Smooth muscle cell (in vitro differentiated cells): ENCODE measurements at regions not wholly inside any gene's neighbourhood (a gene's known extent, or its start where the extent isn't known, plus 50 kb on each side); places are given as distances from the start of the nearest gene placed in this dataset.

Experiments used
- DNase-seq: peaks from one replicate; lab custom pipeline; 2025; ENCODE audit not compliant: unreplicated experiment; lab: John Stamatoyannopoulos, UW
- H2AFZ ChIP-seq: fragments of 200-600 bp; sonication (generic); 2 replicates; pipeline ENCODE4 v1.6.0; 2016; ENCODE audit warnings: antibody characterized with exemption, low read depth, mild to moderate bottlenecking
- H3F3A ChIP-seq: fragments of 200-600 bp; sonication (generic); 2 replicates; pipeline ENCODE4 v1.6.0; 2017; ENCODE audit warnings: antibody characterized with exemption, low read depth
- H3K27ac ChIP-seq: fragments of 200-600 bp; sonication (generic); 2 replicates; pipeline ENCODE4 v1.5.1; 2016; ENCODE audit warnings: low read depth, mild to moderate bottlenecking
- H3K27me3 ChIP-seq: fragments of 200-600 bp; sonication (generic); 2 replicates; pipeline ENCODE4 v1.6.1; 2016; ENCODE audit warnings: low read depth, mild to moderate bottlenecking
- H3K36me3 ChIP-seq: fragments of 200-600 bp; sonication (generic); 2 replicates; pipeline ENCODE4 v1.5.1; 2016; ENCODE audit warnings: low read depth
- H3K4me1 ChIP-seq: fragments of 200-600 bp; sonication (generic); 2 replicates; pipeline ENCODE4 v1.5.1; 2016; ENCODE audit warnings: low read depth
- H3K4me2 ChIP-seq: fragments of 200-600 bp; sonication (generic); 2 replicates; pipeline ENCODE4 v1.6.0; 2016; ENCODE audit warnings: mild to moderate bottlenecking
- H3K4me3 ChIP-seq: fragments of 200-600 bp; sonication (generic); 2 replicates; pipeline ENCODE4 v1.5.1; 2016; ENCODE audit warnings: mild to moderate bottlenecking
- H3K79me2 ChIP-seq: fragments of 200-600 bp; sonication (generic); 2 replicates; pipeline ENCODE4 v1.6.0; 2016; ENCODE audit warnings: low read depth, mild to moderate bottlenecking
- H3K9ac ChIP-seq: fragments of 200-600 bp; sonication (generic); 2 replicates; pipeline ENCODE4 v1.6.0; 2016; ENCODE audit warnings: low read depth
- H3K9me3 ChIP-seq: fragments of 200-600 bp; sonication (generic); replicated peaks from 2 replicates; pipeline ENCODE4 v1.5.1; 2016; ENCODE audit warnings: low read depth
- H4K20me1 ChIP-seq: fragments of 200-600 bp; sonication (generic); 2 replicates; pipeline ENCODE4 v1.6.0; 2016; ENCODE audit warnings: low read depth
- WGBS: methylation state at CpG from one replicate; pipeline ENCODE4 v1.1.7; 2016; ENCODE audit warnings: low lambda C conversion rate; 5-methylcytosine and 5-hydroxymethylcytosine counted together
- TF ChIP-seq, protein P1 (sequence below): fragments of 200-600 bp; sonication (generic); IDR thresholded peaks from 2 replicates; pipeline ENCODE4 v1.5.1; 2017; ENCODE audit warnings: borderline replicate concordance, mild to moderate bottlenecking, antibody characterized with exemption; ENCODE audit not compliant: insufficient read depth, poor library complexity, severe bottlenecking

GRCh38 chr10:4201866-4202825 is 417.1 kb upstream of the KLF6 start:
- Histone ChIP-seq H3K4me1 (peaks cover 5% of the 10 kb centered on the region), H3K9ac (no peak overlapping the region), H3K27me3 (no peaks in the 10 kb centered on the region), H2AFZ (peak overlapping the region; percentile 21), H3F3A (peaks cover 3% of the 10 kb centered on the region), H3K27ac (peak overlapping the region; percentile 58), H3K4me3 (no peak overlapping the region), H3K9me3 (no peaks in the 10 kb centered on the region), H4K20me1 (no peaks in the 10 kb centered on the region), H3K4me2 (peak overlapping the region; percentile 9), H3K36me3 (no peaks in the 10 kb centered on the region), H3K79me2 (no peaks in the 10 kb centered on the region)
- no peak for DNase-seq
- 50% methylated on average over 14 of the region's 14 CpGs for WGBS
- TF ChIP-seq, protein P1, sequence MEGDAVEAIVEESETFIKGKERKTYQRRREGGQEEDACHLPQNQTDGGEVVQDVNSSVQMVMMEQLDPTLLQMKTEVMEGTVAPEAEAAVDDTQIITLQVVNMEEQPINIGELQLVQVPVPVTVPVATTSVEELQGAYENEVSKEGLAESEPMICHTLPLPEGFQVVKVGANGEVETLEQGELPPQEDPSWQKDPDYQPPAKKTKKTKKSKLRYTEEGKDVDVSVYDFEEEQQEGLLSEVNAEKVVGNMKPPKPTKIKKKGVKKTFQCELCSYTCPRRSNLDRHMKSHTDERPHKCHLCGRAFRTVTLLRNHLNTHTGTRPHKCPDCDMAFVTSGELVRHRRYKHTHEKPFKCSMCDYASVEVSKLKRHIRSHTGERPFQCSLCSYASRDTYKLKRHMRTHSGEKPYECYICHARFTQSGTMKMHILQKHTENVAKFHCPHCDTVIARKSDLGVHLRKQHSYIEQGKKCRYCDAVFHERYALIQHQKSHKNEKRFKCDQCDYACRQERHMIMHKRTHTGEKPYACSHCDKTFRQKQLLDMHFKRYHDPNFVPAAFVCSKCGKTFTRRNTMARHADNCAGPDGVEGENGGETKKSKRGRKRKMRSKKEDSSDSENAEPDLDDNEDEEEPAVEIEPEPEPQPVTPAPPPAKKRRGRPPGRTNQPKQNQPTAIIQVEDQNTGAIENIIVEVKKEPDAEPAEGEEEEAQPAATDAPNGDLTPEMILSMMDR: no peak

GRCh38 chr10:4199196-4199595 is 414.2 kb upstream of the KLF6 start:
- no peaks in the 10 kb centered on the region for H3K9me3 ChIP-seq
- 80% methylated on average over 2 of the region's 2 CpGs for WGBS

GRCh38 chr10:4198216-4198615 is 413.2 kb upstream of the KLF6 start:
- H3K4me2 ChIP-seq: no peak overlapping the region
- WGBS: 90% methylated on average over 5 of the region's 5 CpGs
- H3K27me3 ChIP-seq: no peaks in the 10 kb centered on the region
- TF ChIP-seq, protein P1: no peak
- no peaks in the 10 kb centered on the region for H3K79me2 ChIP-seq
- no peak for DNase-seq
- no peak overlapping the region for H3K4me3 ChIP-seq
- no peaks in the 10 kb centered on the region for H3K36me3 ChIP-seq
- H2AFZ ChIP-seq: no peak overlapping the region
- no peak overlapping the region for H3K9ac ChIP-seq
- H3K9me3 ChIP-seq: no peaks in the 10 kb centered on the region
- H3F3A ChIP-seq: peaks cover 5% of the 10 kb centered on the region
- H4K20me1 ChIP-seq: no peaks in the 10 kb centered on the region
- peaks cover 5% of the 10 kb centered on the region for H3K4me1 ChIP-seq
- H3K27ac ChIP-seq: no peak overlapping the region

More at GRCh38 chr10:4199196-4199595, 414.2 kb upstream of the KLF6 start:
- H3K36me3 ChIP-seq: no peaks in the 10 kb centered on the region
- no peak overlapping the region for H3K9ac ChIP-seq
- H3K4me2 ChIP-seq: no peak overlapping the region
- peaks cover 5% of the 10 kb centered on the region for H3K4me1 ChIP-seq
- no peak overlapping the region for H2AFZ ChIP-seq
- TF ChIP-seq, protein P1: no peak
- peaks cover 8% of the 10 kb centered on the region for H3F3A ChIP-seq
- H3K79me2 ChIP-seq: no peaks in the 10 kb centered on the region
- no peak overlapping the region for H3K4me3 ChIP-seq
- no peak for DNase-seq
- no peak overlapping the region for H3K27ac ChIP-seq
- no peaks in the 10 kb centered on the region for H4K20me1 ChIP-seq
- no peaks in the 10 kb centered on the region for H3K27me3 ChIP-seq
